ENCODE measurements at regions not wholly inside any gene's neighbourhood (a gene's known extent, or its start where the extent isn't known, plus 50 kb on each side); places are given as distances from the start of the nearest gene placed in this dataset.
"Not testable (repeated sequence)": the region's sequence is repeated elsewhere in the genome, so short reads cannot be mapped to it uniquely, and the experiment has no call there.

- DNase-seq = no peak
Observed at GRCh38 chr6:85936916-85937315, 294.2 kb upstream of the SYNCRIP start.

GRCh38 chr6:85923013-85923430, 280.3 kb upstream of the SYNCRIP start:
- peak; percentile 18 for DNase-seq

GRCh38 chr6:85920782-85921181, 278.1 kb upstream of the SYNCRIP start:
- no peak for DNase-seq

GRCh38 chr6:85917522-85917921, 274.8 kb upstream of the SYNCRIP start:
- no peak for DNase-seq

GRCh38 chr6:85913001-85913400, 270.3 kb upstream of the SYNCRIP start:
- DNase-seq = no peak

GRCh38 chr6:85912582-85912981, 269.9 kb upstream of the SYNCRIP start:
- DNase-seq = no peak

- DNase-seq = no peak
Observed at GRCh38 chr6:85911067-85911466, 268.4 kb upstream of the SYNCRIP start.

GRCh38 chr6:85908120-85908519, 265.4 kb upstream of the SYNCRIP start:
- not testable (repeated sequence) for DNase-seq

- DNase-seq = no peak
Observed at GRCh38 chr6:85892346-85892745, 249.7 kb upstream of the SYNCRIP start.

- DNase-seq = no peak
Observed at GRCh38 chr6:85887461-85887860, 244.8 kb upstream of the SYNCRIP start.

GRCh38 chr6:85868685-85869084, 226.0 kb upstream of the SYNCRIP start:
- no peak for DNase-seq

GRCh38 chr6:85867595-85867994, 224.9 kb upstream of the SYNCRIP start:
- DNase-seq = no peak

- no peak for DNase-seq
Observed at GRCh38 chr6:85866758-85867401, 224.2 kb upstream of the SYNCRIP start.

- DNase-seq = no peak
Observed at GRCh38 chr6:85866370-85866730, 223.7 kb upstream of the SYNCRIP start.

- no peak for DNase-seq
Observed at GRCh38 chr6:85865420-85866369, 223.0 kb upstream of the SYNCRIP start.

GRCh38 chr6:85864453-85865401, 222.0 kb upstream of the SYNCRIP start:
- DNase-seq = no peak

GRCh38 chr6:85856235-85856634, 213.5 kb upstream of the SYNCRIP start:
- DNase-seq = no peak

- not testable (repeated sequence) for DNase-seq
Observed at GRCh38 chr6:85838351-85839119, 195.8 kb upstream of the SYNCRIP start.

- no peak for DNase-seq
Observed at GRCh38 chr6:85828973-85829372, 186.3 kb upstream of the SYNCRIP start.

GRCh38 chr6:85826997-85827396, 184.3 kb upstream of the SYNCRIP start:
- no peak for DNase-seq

- no peak for DNase-seq
Observed at GRCh38 chr6:85824329-85824728, 181.6 kb upstream of the SYNCRIP start.

- no peak for DNase-seq
Observed at GRCh38 chr6:85810558-85810957, 167.9 kb upstream of the SYNCRIP start.

Measured in NCI-H1417 treated with DMSO at 0.1 percent for 48 hours (cell line).